ENCODE measurements at regions not wholly inside any gene's neighbourhood (a gene's known extent, or its start where the extent isn't known, plus 50 kb on each side); places are given as distances from the start of the nearest gene placed in this dataset.
A peak's percentile ranks its signal among the peaks of the same experiment; 100 is the strongest.
"Not testable (repeated sequence)": the region's sequence is repeated elsewhere in the genome, so short reads cannot be mapped to it uniquely, and the experiment has no call there.

DNA sequence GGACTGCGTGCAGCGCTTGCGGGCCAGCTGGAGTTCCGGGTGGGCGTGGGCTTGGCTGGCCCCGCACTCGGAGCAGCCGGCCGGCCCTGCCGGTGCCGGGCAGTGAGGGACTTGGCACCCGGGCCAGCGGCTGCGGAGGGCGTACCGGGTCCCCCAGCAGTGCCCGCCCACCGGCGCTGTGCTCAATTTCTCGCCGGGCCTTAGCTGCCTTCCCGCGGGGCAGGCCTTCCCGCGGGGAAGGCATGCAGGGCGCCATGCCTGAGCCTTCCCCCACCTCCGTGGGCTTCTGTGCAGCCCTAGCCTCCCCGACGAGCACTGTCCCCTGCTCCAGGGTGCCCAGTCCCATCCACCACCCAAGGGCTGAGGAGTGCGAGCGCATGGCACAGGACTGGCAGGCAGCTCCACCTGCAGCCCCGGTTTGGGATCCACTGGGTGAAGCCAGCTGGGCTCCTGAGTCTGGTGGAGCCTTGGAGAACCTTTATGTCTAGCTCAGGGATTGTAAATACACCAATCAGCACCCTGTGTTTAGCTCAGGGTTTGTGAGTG is 975.0 kb upstream of the NRXN1 start:
- not testable (repeated sequence) for DNase-seq (ENCODE audit: low read depth)

DNA sequence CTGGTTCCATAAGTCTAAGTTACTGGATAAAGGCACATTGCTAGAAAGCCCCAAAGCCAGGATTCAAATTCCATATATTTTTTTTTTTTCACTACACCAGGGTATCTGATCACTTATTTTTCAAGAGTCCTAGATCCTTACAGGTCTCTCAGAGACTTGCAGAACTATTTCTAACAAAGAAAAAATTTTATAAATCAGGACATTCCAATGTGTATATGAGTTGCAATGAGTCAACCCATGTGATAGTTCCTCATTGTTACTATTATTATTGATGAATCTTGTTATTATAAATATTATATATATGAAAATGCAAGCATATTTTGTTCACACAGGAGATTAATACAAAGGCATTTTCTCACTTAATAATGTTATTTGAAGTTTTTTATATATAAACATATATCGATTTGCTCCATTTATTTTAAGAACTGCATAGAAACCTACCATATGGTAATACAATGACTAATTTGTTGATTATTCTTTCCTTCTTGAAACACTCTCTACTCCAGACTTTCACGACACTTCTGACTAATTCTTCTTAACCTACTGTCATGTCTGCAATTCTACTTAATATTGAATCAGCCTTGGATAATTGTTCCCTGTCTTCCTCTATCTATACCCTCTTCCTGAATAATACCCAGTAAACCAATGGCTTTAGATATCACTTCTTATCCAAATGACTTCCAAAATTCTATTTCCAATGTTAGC is 968.4 kb upstream of the NRXN1 start:
- no peak for DNase-seq (ENCODE audit: low read depth)

DNA sequence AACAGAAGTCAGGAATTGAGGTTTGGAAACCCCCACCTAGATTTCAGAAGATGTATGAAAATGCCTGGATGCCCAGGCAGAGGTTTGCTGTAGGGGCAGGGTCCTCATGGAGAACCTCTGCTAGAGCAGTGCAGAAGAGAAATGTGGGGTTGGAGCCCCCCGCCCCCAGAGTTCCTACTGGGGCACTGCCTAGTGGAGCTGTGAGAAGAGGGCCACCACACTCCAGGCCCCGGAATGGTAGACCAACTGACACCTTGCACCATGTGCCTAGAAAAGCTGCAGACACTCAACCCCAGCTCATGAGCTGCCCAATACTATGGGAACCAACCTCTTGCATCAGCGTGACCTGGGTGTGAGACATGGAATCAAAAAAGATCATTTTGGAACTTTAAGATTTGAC is 967.0 kb upstream of the NRXN1 start:
- no peak for DNase-seq (ENCODE audit: low read depth)

GRCh38 chr2:51997571-51997970 is 965.6 kb upstream of the NRXN1 start:
- DNase-seq (ENCODE audit: low read depth) = no peak

DNA sequence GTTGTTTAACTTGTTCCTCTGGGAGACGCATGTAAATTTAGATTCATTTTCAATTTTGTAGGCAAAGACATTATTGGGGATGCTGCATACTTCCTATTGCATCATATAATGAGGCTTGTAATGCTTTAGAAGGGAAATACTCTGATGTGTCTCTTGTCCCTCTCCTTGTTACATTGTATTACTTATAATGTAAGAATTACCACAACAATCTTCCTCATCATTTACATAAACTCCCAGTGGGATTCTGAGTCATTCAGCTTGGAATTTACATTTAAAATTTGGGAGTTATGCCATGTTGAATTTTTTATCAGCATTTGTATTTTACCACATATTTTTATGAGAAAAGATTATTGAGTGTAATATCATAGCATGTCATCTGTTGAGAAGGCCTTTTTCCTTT is 963.4 kb upstream of the NRXN1 start:
- DNase-seq (ENCODE audit: low read depth) = peak; percentile 88

DNA sequence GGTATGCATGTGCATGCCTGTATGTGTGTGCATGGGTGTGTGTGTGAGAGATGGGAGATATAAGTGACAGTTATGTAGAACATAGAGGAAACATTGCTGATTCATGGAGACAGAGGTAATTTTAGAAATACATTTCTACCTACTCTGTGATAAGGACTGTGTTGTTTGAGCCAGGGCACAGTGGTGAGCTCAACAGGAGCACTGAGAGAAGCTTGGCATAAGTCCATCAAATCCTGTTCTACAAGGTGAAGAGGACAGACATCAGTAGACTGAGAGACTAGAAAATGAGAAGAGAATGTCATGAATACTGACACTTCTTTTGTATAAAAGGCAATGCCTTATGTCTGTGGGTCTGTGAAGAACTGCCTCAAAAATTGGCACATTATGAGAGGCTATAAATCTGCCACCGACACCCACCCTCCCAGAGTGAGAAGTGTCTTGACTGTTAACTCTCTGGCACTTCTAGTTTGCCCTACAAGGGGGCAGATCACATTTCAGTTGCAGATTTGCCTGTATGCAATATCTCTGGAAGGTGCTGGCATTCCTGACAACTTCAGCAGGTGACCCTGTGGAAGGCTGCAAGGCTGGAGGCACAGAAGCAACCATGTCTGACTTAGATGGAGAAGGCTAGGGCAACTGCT is 962.3 kb upstream of the NRXN1 start:
- DNase-seq (ENCODE audit: low read depth) = no peak

DNA sequence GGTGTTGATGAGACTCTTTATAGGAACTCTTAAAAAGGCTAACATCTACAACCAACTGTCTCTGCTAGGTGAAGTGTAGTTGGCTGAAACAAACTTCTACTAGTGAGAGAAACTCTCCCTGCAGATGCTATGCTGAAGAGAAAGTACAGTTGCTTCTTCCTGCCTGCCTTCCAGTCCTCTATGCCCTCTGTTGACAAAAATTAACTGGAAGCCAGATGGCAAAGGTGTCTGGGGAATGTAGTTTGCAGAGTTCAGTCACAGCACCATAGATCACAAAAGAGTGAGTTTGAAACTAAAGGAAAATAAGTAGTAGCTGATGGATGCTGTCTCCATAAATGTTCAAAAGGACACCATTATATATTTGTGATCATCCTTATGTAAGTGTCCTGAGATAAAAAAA is 958.8 kb upstream of the NRXN1 start:
- no peak for DNase-seq (ENCODE audit: low read depth)

DNA sequence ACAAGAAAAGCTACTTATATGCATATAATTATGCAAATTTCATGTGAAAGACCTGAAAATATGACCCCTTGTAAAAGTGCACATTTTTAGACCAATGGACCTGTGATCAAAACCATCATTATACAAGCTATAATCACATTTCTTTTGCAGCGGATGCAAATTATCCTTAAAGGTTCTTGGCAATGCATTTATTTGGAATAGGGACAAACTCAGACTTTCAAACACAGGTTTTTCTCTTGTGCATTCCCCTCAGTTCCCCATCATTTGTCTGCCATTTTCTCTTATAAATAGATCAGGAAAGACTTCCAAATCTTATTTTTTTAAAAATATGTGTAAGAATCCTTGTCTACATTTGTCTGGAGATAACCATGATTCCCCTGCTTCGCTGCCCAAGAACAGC is 954.2 kb upstream of the NRXN1 start:
- DNase-seq (ENCODE audit: low read depth) = no peak

- peak; percentile 62 for DNase-seq (ENCODE audit: low read depth)
Measured at GRCh38 chr2:51981783-51982182, 949.9 kb upstream of the NRXN1 start.

DNA sequence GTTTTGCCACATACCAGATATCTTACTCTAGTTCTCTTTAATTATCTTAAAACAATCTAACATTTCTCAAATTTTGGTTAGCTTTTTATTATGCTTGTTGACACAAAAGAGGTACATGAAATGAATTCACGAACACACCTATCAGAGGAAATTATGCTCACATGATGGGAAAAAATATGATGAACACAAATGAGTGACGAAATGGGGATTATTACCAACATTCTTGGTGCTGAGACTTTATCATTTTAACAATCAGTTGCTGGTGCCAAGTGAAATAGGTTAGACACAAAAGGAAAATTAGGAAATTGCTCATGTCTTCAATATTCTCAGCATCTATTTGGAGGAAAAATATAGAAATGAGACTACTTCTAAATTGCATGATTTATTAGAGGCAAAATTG is 944.7 kb upstream of the NRXN1 start:
- DNase-seq (ENCODE audit: low read depth) = no peak

DNA sequence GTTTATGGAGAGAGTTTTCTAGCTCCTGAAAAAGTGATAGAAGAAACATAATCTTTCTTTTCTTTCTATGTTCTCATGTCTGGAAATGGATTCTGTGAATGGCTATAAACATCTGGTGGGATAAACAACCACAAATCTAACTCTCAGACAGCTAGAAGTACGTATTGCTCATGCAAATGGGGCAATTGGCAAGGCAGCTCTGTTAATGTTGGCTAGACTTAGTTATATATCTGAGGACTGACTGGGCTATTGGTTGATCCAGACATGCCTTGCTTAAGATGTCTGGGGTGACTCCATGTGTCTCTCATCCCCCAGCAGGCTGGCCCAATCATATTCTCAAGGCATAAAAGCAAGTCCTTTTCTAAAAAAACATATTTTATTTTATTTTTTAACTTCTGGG is 939.2 kb upstream of the NRXN1 start:
- no peak for DNase-seq (ENCODE audit: low read depth)

DNA sequence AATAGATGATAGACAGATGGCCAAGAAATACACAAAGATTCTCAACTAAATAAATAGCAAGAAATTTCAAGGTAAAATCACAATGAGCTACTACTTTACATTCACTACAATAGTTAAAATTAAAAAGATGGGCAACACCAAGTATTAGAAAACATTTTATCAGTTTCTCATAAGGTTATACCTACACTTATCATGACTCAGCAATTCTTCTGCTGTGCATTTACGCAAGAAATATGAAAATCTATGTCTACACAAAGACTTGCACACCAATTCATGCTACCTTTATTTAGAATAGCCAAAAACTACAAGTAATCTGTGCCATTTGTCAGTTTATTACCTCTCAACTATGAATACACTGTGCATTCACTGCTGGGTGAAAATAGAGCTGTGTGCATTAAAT is 937.4 kb upstream of the NRXN1 start:
- DNase-seq (ENCODE audit: low read depth) = no peak

- no peak for DNase-seq (ENCODE audit: low read depth)
Measured at GRCh38 chr2:51960841-51961335, 929.0 kb upstream of the NRXN1 start.

GRCh38 chr2:51960281-51960680 is 928.3 kb upstream of the NRXN1 start:
- DNase-seq (ENCODE audit: low read depth) = no peak

DNA sequence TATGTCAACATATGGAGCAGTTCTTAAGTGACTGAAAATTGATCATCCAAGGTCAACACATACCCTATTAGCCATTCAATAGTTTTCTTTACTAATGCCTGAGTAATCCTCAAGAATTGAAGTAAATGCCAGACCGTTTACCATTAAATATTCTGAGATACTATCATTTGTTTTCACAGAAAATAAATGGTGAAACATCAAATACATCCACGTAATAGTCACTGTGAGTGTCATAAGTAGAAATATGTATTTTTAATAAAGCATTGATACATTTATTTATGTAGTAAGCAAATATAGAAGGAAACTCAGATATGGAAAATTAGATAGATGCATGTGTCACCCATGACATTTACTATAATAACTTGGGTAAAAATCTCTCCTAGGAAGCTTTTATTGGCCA is 927.8 kb upstream of the NRXN1 start:
- DNase-seq (ENCODE audit: low read depth) = no peak

DNA sequence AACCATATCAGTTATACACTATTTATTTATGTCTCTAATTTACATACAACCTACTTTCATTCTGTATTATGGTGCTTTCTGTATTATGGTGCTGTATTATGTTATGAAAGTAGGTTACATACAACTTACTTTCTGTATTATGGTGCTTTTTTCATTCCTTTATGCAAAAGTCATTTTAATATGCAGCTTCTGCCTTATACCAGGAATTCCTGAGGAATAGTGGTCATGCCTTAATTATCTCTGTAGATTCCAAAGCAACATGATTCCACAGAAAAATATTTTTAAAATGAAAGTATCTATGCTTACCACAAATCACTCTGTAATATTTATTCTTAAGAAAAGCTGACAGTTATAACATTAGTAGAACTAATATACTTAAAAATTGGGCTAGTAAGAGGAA is 922.0 kb upstream of the NRXN1 start:
- DNase-seq (ENCODE audit: low read depth) = peak; percentile 32

DNA sequence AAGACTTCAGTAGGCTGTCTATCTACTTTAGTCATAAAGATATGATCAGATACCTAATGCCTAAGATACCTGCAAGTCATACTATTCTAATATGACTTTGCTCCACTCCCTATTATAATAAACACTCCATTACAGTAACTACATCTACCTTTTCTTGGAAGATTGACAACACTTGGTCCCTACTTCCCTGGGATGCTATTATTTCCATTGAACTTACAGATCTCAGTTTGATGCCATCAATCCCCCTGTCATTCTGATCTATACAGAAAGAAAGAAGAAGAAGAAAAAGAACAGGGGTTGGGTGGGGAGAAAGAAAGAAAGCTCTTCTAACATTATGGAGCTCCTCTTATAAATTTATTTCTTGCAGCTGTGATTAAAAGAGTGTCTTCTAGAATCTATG is 889.1 kb upstream of the NRXN1 start:
- no peak for DNase-seq (ENCODE audit: low read depth)

- DNase-seq (ENCODE audit: low read depth) = peak; percentile 38
Measured at GRCh38 chr2:51920509-51920908, 888.6 kb upstream of the NRXN1 start.

GRCh38 chr2:51919395-51919794 is 887.5 kb upstream of the NRXN1 start:
- DNase-seq (ENCODE audit: low read depth) = peak; percentile 47

DNA sequence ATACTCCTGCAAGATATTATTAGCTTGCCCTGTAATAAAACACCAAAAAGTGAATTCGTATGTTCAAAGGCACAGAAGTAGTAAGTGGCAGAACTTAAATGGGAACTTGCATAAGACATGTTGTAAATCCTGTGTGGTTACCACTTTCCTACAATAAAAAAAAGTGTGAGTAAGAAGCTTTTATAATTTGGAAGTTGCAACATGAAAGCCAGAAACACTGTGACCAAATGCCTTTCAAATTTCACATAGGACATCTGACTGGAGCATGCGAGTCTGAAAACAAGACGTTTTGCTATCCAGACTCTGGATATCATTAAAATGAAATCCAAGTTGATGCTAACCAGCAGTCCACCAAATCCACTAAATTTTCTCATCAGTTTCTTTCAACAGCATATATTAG is 886.2 kb upstream of the NRXN1 start:
- peak; percentile 79 for DNase-seq (ENCODE audit: low read depth)

DNA sequence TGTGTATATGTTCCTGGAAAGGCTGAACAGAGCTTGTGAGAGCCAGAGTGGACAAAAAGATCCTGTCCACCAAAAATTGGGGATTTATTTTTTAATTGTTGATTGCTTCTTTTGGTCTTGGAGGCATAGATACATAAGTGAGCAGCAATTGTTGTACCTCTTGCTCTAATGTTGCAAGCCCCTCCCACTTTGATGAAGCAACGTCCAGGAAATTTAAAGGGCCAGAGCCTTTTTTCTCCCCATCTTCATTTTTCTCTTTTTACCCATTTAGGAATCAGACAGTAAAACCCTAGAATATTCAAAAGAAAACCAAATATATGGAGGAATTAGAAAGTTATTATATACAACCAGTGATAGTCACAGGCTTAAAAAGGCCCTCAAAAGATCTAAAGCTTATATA is 871.8 kb upstream of the NRXN1 start:
- DNase-seq (ENCODE audit: low read depth) = no peak

- DNase-seq (ENCODE audit: low read depth) = no peak
Measured at GRCh38 chr2:51899643-51900042, 867.7 kb upstream of the NRXN1 start.

- DNase-seq (ENCODE audit: low read depth) = not testable (repeated sequence)
Measured at GRCh38 chr2:51894584-51894983, 862.7 kb upstream of the NRXN1 start.

- DNase-seq (ENCODE audit: low read depth) = no peak
Measured at GRCh38 chr2:51888120-51888519, 856.2 kb upstream of the NRXN1 start.
